Skeletal muscle tissue (tissue), 3 donors: ENCODE measurements at regions not wholly inside any gene's neighbourhood (a gene's known extent, or its start where the extent isn't known, plus 50 kb on each side); places are given as distances from the start of the nearest gene placed in this dataset.

Source experiments
- H3K27ac ChIP-seq: one replicate; pipeline ENCODE4 v1.7.0; 2013; ENCODE audit warnings: mild to moderate bottlenecking, low read depth, low read length, inconsistent platforms
- H3K27me3 ChIP-seq, 3 donors: one replicate each; pipeline ENCODE4 v1.7.0; 2013; ENCODE audit warnings: low read length in 3 of 3; ENCODE audit not compliant: control insufficient read depth in 3 of 3, insufficient read depth in 3 of 3
- H3K36me3 ChIP-seq, 3 donors: one replicate each; pipeline ENCODE4 v1.7.0; 2013; ENCODE audit warnings: low read length in 3 of 3; ENCODE audit not compliant: control insufficient read depth in 3 of 3, insufficient read depth in 3 of 3
- H3K4me1 ChIP-seq, 3 donors: one replicate each; pipeline ENCODE4 v1.7.0; 2013; ENCODE audit warnings: low read length in 3 of 3, mild to moderate bottlenecking in 3 of 3; ENCODE audit not compliant: control insufficient read depth in 3 of 3, insufficient read depth in 3 of 3
- H3K4me3 ChIP-seq, 3 donors: one replicate each; pipeline ENCODE4 v1.7.0; 2013; ENCODE audit warnings: low read length in 3 of 3
- H3K9ac ChIP-seq, 3 donors: one replicate each; pipeline ENCODE4 v1.7.0; 2013; ENCODE audit warnings: low read length in 3 of 3, mild to moderate bottlenecking in 3 of 3, moderate library complexity in 2 of 3, low read depth in 1 of 3
- H3K9me3 ChIP-seq, 3 donors: one replicate each; pipeline ENCODE4 v1.7.0; 2013; ENCODE audit warnings: low read length in 3 of 3; ENCODE audit not compliant: control insufficient read depth in 3 of 3
- donor health status: Osteomylitis.

GRCh38 chr14:38836539-38836938 is 266.5 kb downstream of the SEC23A start:
- no peak overlapping the region for H3K4me3 ChIP-seq
- no peaks in the 10 kb centered on the region for H3K4me1 ChIP-seq
- no peak overlapping the region for H3K9ac ChIP-seq
- H3K9me3 ChIP-seq: no peaks in the 10 kb centered on the region
- H3K36me3 ChIP-seq: no peaks in the 10 kb centered on the region
- H3K27ac ChIP-seq: no peak overlapping the region
- H3K27me3 ChIP-seq: no peaks in the 10 kb centered on the region

DNA sequence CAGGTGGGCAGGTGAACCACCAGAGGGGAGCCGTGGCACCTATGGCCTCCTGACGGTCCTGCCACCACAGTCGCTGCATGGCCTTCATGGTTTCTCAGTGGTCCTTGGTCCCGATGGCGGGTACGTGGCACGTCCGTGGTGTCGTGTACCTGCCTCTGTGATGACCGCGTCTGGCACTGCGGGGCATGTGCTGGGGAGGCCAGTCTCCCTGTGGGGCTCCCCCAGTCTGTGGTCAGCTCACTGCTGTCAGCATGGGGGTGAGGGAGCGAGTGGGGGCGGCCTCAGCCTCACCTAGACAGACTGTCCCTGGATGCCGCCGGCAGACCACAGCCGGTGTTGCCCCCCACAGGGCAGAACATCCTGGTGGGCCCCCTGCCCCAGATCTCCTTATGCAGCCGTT is 267.2 kb downstream of the SEC23A start:
- no peaks in the 10 kb centered on the region for H3K9me3 ChIP-seq
- H3K36me3 ChIP-seq: no peaks in the 10 kb centered on the region
- H3K27ac ChIP-seq: no peak overlapping the region
- H3K4me1 ChIP-seq: no peaks in the 10 kb centered on the region
- no peaks in the 10 kb centered on the region for H3K27me3 ChIP-seq
- H3K4me3 ChIP-seq: no peak overlapping the region
- no peak overlapping the region for H3K9ac ChIP-seq

GRCh38 chr14:38828183-38828827 is 274.7 kb downstream of the SEC23A start:
- H3K9me3 ChIP-seq: no peaks in the 10 kb centered on the region
- no peak overlapping the region for H3K27ac ChIP-seq
- H3K4me1 ChIP-seq: peaks cover 0 to 2% (median 0%) of the 10 kb centered on the region in 3 donors

GRCh38 chr14:38824706-38825105 is 278.3 kb downstream of the SEC23A start:
- H3K9me3 ChIP-seq: no peaks in the 10 kb centered on the region
- no peaks in the 10 kb centered on the region for H3K27me3 ChIP-seq
- H3K9ac ChIP-seq: no peak overlapping the region
- no peak overlapping the region for H3K27ac ChIP-seq
- no peaks in the 10 kb centered on the region for H3K36me3 ChIP-seq
- peaks cover 0 to 2% (median 0%) of the 10 kb centered on the region in 3 donors for H3K4me1 ChIP-seq
- H3K4me3 ChIP-seq: no peak overlapping the region

More at GRCh38 chr14:38828183-38828827, 274.7 kb downstream of the SEC23A start:
- H3K9ac ChIP-seq: no peak overlapping the region
- H3K27me3 ChIP-seq: no peaks in the 10 kb centered on the region
- H3K4me3 ChIP-seq: no peak overlapping the region
- H3K36me3 ChIP-seq: no peaks in the 10 kb centered on the region

DNA sequence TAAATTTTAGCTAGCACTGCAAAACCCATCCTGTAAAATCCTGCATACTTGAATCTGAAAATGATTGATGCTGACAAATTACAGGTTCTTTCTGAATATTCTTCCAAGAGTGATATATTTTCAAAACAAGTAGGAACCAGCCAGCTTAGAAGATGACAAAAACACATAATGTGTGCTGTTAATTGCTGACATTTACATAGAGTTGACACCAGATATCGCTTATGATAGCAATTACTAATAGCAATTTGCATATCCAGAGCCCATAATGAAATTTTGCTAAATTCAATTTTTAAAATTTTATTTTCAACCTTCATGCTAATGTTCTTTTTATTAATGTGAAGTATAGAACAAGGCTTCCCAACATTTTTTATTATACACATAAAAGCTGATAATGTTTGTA is 284.5 kb downstream of the SEC23A start:
- Histone ChIP-seq H3K9me3 (no peaks in the 10 kb centered on the region), H3K27me3 (no peaks in the 10 kb centered on the region), H3K4me1 (no peaks in the 10 kb centered on the region), H3K9ac (no peak overlapping the region), H3K36me3 (no peaks in the 10 kb centered on the region), H3K4me3 (no peak overlapping the region), H3K27ac (no peak overlapping the region)

GRCh38 chr14:38808734-38809455 is 294.1 kb downstream of the SEC23A start:
- Histone ChIP-seq H3K4me1 (no peaks in the 10 kb centered on the region), H3K9ac (no peak overlapping the region), H3K27ac (no peak overlapping the region), H3K4me3 (no peak overlapping the region), H3K36me3 (no peaks in the 10 kb centered on the region), H3K27me3 (no peaks in the 10 kb centered on the region), H3K9me3 (no peaks in the 10 kb centered on the region)

GRCh38 chr14:38799671-38800070 is 303.4 kb downstream of the SEC23A start:
- H3K36me3 ChIP-seq: no peaks in the 10 kb centered on the region
- H3K27me3 ChIP-seq: no peaks in the 10 kb centered on the region
- H3K4me1 ChIP-seq: no peaks in the 10 kb centered on the region
- peaks cover 0 to 5% (median 3%) of the 10 kb centered on the region in 3 donors for H3K9me3 ChIP-seq
- no peak overlapping the region for H3K9ac ChIP-seq
- H3K27ac ChIP-seq: no peak overlapping the region
- H3K4me3 ChIP-seq: no peak overlapping the region

DNA sequence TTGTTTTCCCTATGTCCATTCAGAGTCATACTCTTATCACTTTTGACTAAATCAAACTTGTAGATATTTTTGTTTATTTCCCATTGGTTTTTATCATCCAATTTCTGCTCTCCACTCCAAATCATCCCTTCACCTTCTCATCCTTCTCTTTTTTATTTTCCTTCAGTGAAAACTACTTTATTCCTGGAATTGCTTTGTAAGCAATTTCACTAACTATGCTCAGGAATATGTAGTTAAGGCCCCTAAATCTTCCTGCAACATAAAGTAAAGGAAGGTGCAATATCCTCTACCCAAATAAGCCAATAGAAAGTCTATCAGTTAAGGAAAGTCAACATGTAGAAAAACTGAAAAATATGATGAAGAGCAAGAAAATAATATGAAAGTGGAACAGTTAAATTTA is 308.4 kb downstream of the SEC23A start:
- H3K4me1 ChIP-seq: no peaks in the 10 kb centered on the region
- no peak overlapping the region for H3K27ac ChIP-seq
- H3K4me3 ChIP-seq: no peak overlapping the region
- H3K36me3 ChIP-seq: no peaks in the 10 kb centered on the region
- H3K9ac ChIP-seq: no peak overlapping the region
- H3K27me3 ChIP-seq: no peaks in the 10 kb centered on the region
- peaks cover 0 to 3% (median 0%) of the 10 kb centered on the region in 3 donors for H3K9me3 ChIP-seq

DNA sequence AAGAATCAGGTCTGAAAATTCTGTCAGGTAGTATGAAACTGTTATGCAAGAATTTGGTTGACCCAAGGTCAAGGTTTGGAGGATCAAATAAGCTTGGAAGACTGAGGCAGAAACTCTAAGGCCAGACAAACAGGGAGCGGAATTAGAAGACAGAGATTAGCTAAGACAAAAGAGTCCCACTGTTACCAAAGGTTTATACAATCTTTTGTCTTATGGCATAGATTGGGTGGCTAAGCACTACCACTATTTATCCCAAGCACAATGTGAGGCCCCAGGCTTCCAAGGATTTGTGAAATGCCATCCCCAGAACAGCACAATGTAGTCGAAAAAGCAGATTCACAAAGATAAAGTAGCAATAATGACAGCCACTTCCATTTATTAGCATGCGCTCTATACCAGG is 311.2 kb downstream of the SEC23A start:
- Histone ChIP-seq H3K27me3 (no peaks in the 10 kb centered on the region), H3K9me3 (no peaks in the 10 kb centered on the region), H3K9ac (no peak overlapping the region), H3K27ac (no peak overlapping the region), H3K4me3 (no peak overlapping the region), H3K4me1 (no peaks in the 10 kb centered on the region), H3K36me3 (no peaks in the 10 kb centered on the region)

DNA sequence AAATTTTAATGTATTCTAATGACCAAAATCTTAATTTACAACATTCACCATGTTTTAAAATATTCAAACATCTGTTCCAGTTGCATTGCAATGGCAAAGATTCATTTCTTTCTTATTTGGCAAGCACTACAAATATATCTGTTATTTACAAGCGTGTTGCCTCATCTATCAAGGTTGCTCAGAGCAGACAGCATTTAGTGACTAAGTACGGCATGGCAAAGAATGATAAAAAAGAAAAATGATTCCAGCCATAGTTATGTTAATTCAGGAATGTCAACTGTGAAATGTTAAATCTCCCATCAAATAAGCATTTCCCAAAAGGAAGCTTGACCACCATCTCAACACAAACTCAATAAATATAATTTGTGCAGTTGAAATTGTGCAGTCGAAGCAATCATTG is 312.1 kb downstream of the SEC23A start:
- no peak overlapping the region for H3K27ac ChIP-seq
- H3K9ac ChIP-seq: no peak overlapping the region
- no peak overlapping the region for H3K4me3 ChIP-seq
- H3K4me1 ChIP-seq: no peaks in the 10 kb centered on the region
- no peaks in the 10 kb centered on the region for H3K27me3 ChIP-seq
- no peaks in the 10 kb centered on the region for H3K36me3 ChIP-seq
- no peaks in the 10 kb centered on the region for H3K9me3 ChIP-seq
